Eye (tissue), 1 donor: ENCODE measurements at regions not wholly inside any gene's neighbourhood (a gene's known extent, or its start where the extent isn't known, plus 50 kb on each side); places are given as distances from the start of the nearest gene placed in this dataset.
A peak's percentile ranks its signal among the peaks of the same experiment; 100 is the strongest.
"Not testable (repeated sequence)": the region's sequence is repeated elsewhere in the genome, so short reads cannot be mapped to it uniquely, and the experiment has no call there.

ENCODE experiments used
- DNase-seq: peaks from one replicate; pipeline ENCODE4 v3.0.0-alpha.2; 2015

- no peak for DNase-seq
These were observed 409.7 kb downstream of the GLUD2 start for GRCh38 chrX:121457096-121457495.

- DNase-seq = no peak
These were observed 432.0 kb downstream of the GLUD2 start for GRCh38 chrX:121479406-121479805.

DNA sequence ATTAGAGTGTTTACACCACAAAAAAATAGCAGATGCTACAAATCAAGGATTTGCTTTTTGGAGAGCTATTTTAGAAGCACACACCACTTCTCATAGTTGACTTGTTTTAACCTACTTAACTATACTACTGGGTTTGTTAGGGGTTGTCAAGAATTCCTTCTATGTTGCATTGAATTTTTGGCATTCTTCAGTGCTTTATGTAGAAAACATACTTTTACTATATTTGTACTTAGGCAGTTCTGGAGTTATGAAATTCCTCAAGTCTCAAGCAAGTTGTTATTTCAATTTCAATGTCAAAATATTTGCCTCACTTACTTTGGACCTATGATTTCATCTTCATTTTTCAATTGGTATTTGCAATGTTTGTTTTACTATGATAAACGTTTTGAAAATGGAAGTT, 449.6 kb downstream of the GLUD2 start:
- DNase-seq = no peak

GRCh38 chrX:121504153-121504552, 456.7 kb downstream of the GLUD2 start:
- peak; percentile 7 for DNase-seq

GRCh38 chrX:121546317-121546716, 498.9 kb downstream of the GLUD2 start:
- DNase-seq = no peak

DNA sequence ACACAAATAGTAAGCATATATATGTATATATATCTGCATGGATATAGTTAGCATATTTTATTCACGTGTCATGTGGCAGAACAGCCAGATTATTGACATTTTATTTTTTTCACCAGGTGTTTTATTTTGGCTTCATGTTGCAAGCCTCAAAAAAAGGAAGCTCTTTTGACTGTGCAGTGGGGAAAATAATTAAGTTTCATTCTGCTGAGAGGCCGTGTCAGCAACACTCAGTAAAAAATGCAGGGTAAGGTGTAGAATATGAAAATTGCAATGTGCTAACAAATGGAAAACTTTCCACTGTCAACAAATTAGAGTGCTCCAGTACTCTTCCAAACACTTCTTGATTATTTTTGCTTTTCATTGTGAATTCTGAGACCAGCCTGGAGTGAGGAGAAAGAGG, 511.5 kb downstream of the GLUD2 start:
- DNase-seq = no peak

DNA sequence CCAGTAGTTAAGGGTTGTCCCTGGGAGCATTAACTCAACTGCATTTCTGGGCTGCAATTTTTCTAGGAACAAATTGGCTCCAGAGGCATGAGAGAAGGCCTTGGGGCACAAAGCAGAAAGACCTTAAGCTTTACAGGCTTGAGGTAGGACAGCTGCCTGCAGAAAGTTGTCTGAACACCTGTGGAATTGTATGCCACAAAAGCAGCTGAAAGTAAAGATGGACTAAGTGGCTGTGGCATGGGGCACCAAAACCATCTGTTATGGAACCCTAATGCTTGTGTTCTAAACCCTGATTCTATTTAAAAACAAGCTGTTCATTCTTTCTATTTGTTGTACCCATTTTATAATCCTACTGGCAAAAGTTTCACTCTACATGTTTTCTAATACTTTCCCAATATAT, 515.2 kb downstream of the GLUD2 start:
- no peak for DNase-seq

GRCh38 chrX:121569609-121570008, 522.2 kb downstream of the GLUD2 start:
- no peak for DNase-seq

- DNase-seq = no peak
These were observed 522.8 kb downstream of the GLUD2 start for GRCh38 chrX:121570072-121570841.

- no peak for DNase-seq
These were observed 523.9 kb downstream of the GLUD2 start for GRCh38 chrX:121571333-121571732.

DNA sequence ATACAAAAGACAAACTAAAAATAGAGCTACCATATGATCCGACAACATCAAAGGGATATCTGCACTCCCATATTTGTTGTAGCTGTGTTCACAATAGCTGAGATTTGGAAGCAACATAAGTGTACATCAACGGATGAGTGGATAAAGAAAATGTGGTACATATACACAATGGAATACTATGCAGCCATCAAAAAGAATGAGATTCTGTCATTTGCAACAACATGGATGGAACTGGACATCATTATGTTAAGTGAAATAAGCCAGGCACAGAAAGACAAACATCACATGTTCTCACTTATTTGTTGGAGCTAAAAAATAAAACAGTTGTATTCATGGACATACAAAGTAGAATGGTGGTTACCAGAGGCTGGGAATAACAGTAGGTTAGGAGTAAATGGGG, 527.0 kb downstream of the GLUD2 start:
- not testable (repeated sequence) for DNase-seq

DNA sequence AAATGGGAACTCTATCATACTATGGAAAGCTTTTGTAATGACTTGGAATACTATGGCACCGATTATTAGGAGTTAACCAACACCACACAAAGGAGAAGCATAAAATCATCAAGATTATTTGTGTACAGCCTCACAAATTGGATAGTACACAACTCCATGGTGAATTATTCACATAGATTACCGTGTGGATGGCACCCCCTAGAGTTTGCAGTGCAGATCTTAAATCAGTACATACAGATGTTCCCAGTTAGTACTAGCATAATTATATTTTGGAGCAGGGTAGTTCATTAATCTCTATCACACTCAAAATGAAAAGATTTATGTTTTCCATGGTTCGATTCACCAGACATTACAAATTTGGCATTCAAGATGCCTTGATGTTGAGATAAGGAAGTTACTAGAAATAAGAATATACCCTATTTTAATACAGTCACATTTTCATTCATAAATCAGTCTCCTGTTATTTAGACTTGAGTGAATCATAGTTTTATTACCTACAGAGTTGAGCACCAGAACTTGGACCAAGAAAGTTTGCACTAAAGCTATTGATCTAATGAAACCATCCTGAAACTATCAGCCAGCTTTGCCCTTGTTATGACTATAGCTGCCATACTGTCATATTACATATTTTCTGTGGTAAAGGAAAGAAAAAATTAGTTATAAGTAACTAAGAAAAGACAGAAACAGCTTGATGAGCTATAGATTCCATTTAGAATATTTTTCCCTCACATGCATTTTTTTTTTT, 531.8 kb downstream of the GLUD2 start:
- peak; percentile 23 for DNase-seq

- no peak for DNase-seq
These were observed 534.5 kb downstream of the GLUD2 start for GRCh38 chrX:121581885-121582284.

- DNase-seq = no peak
These were observed 538.2 kb downstream of the GLUD2 start for GRCh38 chrX:121585626-121586025.

DNA sequence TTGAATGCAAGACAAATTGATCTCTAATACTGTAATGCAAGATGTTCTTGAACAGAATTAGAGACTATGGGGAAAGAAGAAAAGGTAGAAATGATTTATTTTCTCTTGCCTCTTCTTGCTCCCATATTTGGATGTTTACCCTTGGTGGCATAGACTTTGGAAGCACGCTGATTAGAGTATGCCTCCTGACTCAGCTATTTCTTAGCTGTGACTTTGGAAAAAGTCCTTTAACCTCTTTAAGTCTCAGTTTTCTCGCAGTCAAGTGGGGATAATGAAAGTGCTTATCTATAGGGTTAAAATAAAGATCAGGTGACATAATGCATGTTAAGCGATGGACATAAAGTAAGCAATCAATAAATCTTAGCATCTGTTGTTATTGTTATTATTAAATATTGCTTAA, 545.5 kb downstream of the GLUD2 start:
- DNase-seq = no peak

GRCh38 chrX:121598356-121598755, 550.9 kb downstream of the GLUD2 start:
- no peak for DNase-seq

DNA sequence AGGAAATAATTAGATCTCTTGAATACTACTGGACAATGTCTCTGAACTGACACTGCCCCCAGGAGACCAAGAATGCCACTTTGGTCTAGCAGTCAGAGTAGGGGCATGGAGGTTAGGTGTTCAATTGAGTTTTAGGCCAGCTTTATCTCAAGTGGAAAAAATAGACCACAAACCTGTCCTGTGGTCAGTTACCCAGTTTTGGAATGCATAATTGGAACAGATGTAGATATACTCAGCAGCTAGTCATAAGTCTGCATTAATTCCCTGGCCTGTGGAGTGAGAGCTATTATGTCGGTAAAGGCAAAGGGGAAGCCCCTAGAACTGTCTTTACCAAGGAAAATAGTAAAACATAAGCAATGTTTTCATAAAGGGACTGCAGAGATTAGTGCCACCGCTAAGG, 587.7 kb downstream of the GLUD2 start:
- no peak for DNase-seq

- no peak for DNase-seq
These were observed 592.4 kb downstream of the GLUD2 start for GRCh38 chrX:121639781-121640180.

DNA sequence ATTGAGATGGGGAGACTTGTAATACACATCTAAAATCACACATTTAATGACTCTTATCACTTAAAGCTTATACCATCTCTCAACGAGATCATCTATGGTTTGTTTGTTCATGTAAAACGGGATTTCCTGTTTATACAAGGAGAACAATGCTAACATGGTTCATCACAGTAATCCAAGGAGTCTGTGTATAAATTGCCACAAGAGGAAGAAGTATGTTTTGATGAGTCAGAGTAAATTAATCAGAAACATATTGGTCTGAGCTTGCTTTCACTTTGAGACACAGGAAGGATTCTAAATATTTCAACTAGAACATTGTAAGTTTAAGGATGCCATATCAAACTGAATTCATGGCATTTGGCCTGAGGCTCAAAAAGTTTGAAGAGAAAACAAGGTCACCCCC, 594.1 kb downstream of the GLUD2 start:
- DNase-seq = peak; percentile 2

DNA sequence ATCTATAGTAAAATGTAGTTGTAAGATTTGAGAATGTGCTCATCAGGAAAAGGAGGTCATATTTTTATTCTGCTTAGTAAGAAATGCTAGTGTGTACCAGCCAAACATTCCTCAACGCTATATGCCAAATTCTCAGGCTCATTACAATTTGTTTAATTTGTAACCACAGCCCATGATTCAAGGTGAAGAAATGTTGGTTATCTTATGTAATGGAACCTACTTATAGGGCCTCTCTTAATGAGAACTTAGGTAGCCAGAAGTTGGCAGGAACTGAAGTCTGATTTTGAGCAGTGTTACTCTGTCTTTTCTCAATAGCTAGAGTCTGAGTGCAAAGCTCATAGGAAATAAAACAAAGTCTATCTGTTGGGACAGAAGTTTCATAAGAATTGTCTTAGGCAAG, 595.0 kb downstream of the GLUD2 start:
- peak; percentile 0 for DNase-seq

DNA sequence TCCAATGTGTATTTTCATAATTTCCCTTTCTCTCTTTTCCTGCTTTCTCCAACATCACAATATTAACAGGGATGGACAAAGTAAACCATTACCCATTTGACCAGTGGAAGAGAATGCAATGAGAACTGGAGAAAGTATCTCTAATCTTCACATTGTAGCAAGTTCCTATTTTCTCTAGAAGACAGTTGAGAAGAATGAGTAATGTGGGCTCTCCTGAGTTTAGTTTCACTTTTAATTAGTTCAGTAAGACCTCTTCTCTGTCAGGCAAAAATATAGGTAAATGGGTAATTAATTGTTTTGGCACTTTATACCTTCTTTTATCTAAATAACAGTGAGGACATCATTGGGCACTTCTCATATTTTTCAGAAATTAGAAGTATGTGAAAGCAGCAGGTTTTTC, 602.0 kb downstream of the GLUD2 start:
- DNase-seq = no peak

GRCh38 chrX:121655276-121655675, 607.9 kb downstream of the GLUD2 start:
- no peak for DNase-seq

GRCh38 chrX:121666171-121666570, 618.8 kb downstream of the GLUD2 start:
- no peak for DNase-seq

DNA sequence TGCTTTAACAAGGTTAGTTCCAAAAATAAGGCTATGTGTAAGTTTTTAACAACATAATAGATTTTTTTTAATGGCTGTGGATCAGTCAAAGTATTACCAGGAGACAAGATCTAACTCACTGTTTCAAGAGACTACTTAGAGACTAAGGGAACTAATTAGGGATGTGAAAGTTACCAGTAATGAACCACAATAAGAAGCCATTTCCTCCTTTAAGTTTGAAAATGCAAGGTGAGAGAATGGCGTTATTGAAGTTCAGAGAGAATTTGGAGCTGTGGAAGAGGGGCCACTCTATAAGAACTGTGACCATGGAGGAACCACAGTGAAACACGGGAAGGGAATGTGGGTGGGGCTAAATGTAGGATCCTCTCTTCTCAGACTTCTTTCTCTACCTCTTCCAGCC, 624.2 kb downstream of the GLUD2 start:
- no peak for DNase-seq

DNA sequence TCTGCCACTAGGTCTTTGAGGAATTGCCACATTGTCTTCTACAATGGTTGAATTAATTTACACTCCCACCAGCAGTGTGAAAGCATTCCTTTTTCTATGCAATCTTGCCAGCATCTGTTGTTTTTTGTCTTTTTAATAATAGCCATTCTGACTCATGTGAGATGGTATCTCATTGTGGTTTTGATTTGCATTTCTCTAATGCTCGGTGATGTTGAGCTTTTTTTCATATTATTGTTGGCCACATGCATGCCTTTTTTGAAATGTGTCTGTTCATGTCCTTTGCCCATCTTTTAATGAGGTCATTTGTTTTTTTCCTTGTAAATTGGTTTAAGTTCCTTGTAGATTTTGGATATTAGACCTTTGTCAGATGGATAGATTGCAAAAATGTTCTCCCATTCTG, 661.8 kb downstream of the GLUD2 start:
- DNase-seq = not testable (repeated sequence)
